ENCODE measurements at regions not wholly inside any gene's neighbourhood (a gene's known extent, or its start where the extent isn't known, plus 50 kb on each side); places are given as distances from the start of the nearest gene placed in this dataset.

DNA sequence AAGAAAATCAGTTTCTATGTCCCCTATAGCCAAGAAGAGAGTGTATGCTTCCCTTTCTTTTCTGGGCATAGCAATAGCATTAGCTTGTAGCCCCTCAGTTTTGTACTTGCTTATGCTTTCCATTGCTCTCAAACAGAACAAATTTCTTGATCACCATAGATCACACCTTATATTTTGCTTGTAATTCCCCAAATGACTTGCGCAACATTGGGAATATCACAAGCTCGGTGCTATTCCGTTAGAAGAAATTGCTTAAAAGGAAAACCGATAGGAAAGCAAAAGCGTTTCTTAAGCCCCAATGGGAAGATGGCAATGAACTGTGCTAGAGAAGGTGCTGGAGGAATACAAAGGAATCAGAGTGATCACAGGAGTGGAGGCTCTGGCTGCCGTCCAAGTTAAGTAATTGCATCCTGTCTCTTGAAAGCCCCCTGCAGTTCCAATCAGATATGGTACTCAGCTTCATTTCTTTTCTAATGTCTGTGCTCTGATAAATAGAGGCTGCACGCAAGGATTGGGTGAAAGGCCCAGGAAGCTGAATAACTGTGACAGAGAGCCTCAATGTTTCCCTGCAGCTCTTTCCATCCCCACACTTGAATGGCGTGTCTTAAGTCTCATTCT lies 182.1 kb upstream of the KIRREL3 start:
- H3K4me3 ChIP-seq (ENCODE audit: low read length): no peak overlapping the region
- H3K9me2 ChIP-seq (replicated peaks; ENCODE audit: control insufficient read depth, low read length): no peaks in the 10 kb centered on the region
- no peaks in the 10 kb centered on the region for H3K36me3 ChIP-seq (ENCODE audit: control insufficient read depth, low read length)
- TF ChIP-seq, protein P1, sequence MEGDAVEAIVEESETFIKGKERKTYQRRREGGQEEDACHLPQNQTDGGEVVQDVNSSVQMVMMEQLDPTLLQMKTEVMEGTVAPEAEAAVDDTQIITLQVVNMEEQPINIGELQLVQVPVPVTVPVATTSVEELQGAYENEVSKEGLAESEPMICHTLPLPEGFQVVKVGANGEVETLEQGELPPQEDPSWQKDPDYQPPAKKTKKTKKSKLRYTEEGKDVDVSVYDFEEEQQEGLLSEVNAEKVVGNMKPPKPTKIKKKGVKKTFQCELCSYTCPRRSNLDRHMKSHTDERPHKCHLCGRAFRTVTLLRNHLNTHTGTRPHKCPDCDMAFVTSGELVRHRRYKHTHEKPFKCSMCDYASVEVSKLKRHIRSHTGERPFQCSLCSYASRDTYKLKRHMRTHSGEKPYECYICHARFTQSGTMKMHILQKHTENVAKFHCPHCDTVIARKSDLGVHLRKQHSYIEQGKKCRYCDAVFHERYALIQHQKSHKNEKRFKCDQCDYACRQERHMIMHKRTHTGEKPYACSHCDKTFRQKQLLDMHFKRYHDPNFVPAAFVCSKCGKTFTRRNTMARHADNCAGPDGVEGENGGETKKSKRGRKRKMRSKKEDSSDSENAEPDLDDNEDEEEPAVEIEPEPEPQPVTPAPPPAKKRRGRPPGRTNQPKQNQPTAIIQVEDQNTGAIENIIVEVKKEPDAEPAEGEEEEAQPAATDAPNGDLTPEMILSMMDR (IDR thresholded peaks at IDR 0.05; ENCODE audit: low read depth, low read length, poor library complexity, severe bottlenecking): no peak
- TF ChIP-seq EZH2phosphoT487 (IDR thresholded peaks at IDR 0.05; ENCODE audit: borderline replicate concordance, low read length): no peak
- H4K20me1 ChIP-seq (ENCODE audit: control insufficient read depth, insufficient read depth, low read depth, low read length): no peaks in the 10 kb centered on the region
- H3K4me1 ChIP-seq (ENCODE audit: control insufficient read depth, low read length): no peaks in the 10 kb centered on the region
- H3K27me3 ChIP-seq (ENCODE audit: control insufficient read depth, low read length): no peaks in the 10 kb centered on the region
- no peaks in the 10 kb centered on the region for H3K9me3 ChIP-seq (ENCODE audit: control insufficient read depth, insufficient read depth, low read length)
- H3K4me2 ChIP-seq (ENCODE audit: low read length): no peak overlapping the region
- H3K79me2 ChIP-seq (ENCODE audit: control insufficient read depth, low read length): no peaks in the 10 kb centered on the region
- no peak overlapping the region for H3K27ac ChIP-seq (ENCODE audit: low read depth, low read length)
- H3F3A ChIP-seq (ENCODE audit: control insufficient read depth, insufficient read depth): no peaks in the 10 kb centered on the region

DNA sequence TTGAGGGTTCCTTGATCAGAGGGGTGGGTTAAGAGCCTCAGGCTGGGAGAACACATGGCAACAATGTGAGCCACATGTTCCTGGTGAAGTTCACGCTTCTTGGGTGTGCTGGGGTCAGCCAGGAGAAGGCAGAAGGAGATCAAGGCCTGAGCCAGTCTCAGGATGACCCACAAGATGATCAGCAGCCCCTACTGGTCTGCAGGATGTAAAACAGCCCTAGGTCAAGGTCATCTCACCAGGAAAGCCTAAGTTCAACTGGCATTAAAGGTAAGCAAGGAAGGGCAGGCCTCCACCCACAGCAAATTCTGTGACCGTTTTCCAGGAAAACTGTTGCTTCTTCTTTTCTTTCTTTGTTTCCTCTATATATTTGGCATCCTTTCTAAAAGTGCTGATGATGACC lies 156.7 kb upstream of the KIRREL3 start:
- no peaks in the 10 kb centered on the region for H3K79me2 ChIP-seq (ENCODE audit: control insufficient read depth, low read length)
- H3K4me3 ChIP-seq (ENCODE audit: low read length): no peak overlapping the region
- H4K20me1 ChIP-seq (ENCODE audit: control insufficient read depth, insufficient read depth, low read depth, low read length): no peaks in the 10 kb centered on the region
- H3K4me1 ChIP-seq (ENCODE audit: control insufficient read depth, low read length): no peaks in the 10 kb centered on the region
- H3F3A ChIP-seq (ENCODE audit: control insufficient read depth, insufficient read depth): no peaks in the 10 kb centered on the region
- no peak overlapping the region for H3K4me2 ChIP-seq (ENCODE audit: low read length)
- no peak overlapping the region for H3K27ac ChIP-seq (ENCODE audit: low read depth, low read length)
- H3K9me2 ChIP-seq (replicated peaks; ENCODE audit: control insufficient read depth, low read length): no peaks in the 10 kb centered on the region
- TF ChIP-seq, protein P1 (IDR thresholded peaks at IDR 0.05; ENCODE audit: low read depth, low read length, poor library complexity, severe bottlenecking): no peak
- no peak for TF ChIP-seq EZH2phosphoT487 (IDR thresholded peaks at IDR 0.05; ENCODE audit: borderline replicate concordance, low read length)
- no peaks in the 10 kb centered on the region for H3K9me3 ChIP-seq (ENCODE audit: control insufficient read depth, insufficient read depth, low read length)
- H3K27me3 ChIP-seq (ENCODE audit: control insufficient read depth, low read length): no peaks in the 10 kb centered on the region
- H3K36me3 ChIP-seq (ENCODE audit: control insufficient read depth, low read length): no peaks in the 10 kb centered on the region

DNA sequence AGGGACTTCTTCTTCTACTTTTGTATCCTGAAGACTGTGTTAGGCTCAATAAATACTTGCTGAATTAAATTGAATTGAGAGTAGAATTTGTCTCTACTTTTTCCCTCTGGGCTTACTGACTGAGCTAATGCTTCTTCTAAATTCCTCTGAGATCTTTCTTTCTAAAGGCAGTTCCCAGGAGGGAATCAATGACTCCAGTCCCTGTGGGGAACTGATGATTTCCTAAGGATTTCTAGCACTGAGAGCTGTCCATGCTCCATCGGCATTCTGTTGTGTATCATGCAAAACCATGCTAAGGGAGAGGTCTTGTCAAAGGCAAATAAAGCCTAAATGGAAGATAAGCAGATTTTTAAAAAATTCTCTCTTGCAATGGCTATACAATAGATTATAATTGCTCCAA lies 148.8 kb upstream of the KIRREL3 start:
- H4K20me1 ChIP-seq (ENCODE audit: control insufficient read depth, insufficient read depth, low read depth, low read length): no peaks in the 10 kb centered on the region
- no peak overlapping the region for H3K4me2 ChIP-seq (ENCODE audit: low read length)
- H3K9me3 ChIP-seq (ENCODE audit: control insufficient read depth, insufficient read depth, low read length): no peaks in the 10 kb centered on the region
- no peaks in the 10 kb centered on the region for H3K36me3 ChIP-seq (ENCODE audit: control insufficient read depth, low read length)
- H3F3A ChIP-seq (ENCODE audit: control insufficient read depth, insufficient read depth): no peaks in the 10 kb centered on the region
- no peak overlapping the region for H3K4me3 ChIP-seq (ENCODE audit: low read length)
- H3K9me2 ChIP-seq (replicated peaks; ENCODE audit: control insufficient read depth, low read length): no peaks in the 10 kb centered on the region
- no peak overlapping the region for H3K27ac ChIP-seq (ENCODE audit: low read depth, low read length)
- H3K4me1 ChIP-seq (ENCODE audit: control insufficient read depth, low read length): no peaks in the 10 kb centered on the region
- no peaks in the 10 kb centered on the region for H3K27me3 ChIP-seq (ENCODE audit: control insufficient read depth, low read length)
- TF ChIP-seq, protein P1 (IDR thresholded peaks at IDR 0.05; ENCODE audit: low read depth, low read length, poor library complexity, severe bottlenecking): no peak
- no peak for TF ChIP-seq EZH2phosphoT487 (IDR thresholded peaks at IDR 0.05; ENCODE audit: borderline replicate concordance, low read length)
- no peaks in the 10 kb centered on the region for H3K79me2 ChIP-seq (ENCODE audit: control insufficient read depth, low read length)

Measured in DOHH2 (cell line).